ENCODE measurements at regions not wholly inside any gene's neighbourhood (a gene's known extent, or its start where the extent isn't known, plus 50 kb on each side); places are given as distances from the start of the nearest gene placed in this dataset.

DNA sequence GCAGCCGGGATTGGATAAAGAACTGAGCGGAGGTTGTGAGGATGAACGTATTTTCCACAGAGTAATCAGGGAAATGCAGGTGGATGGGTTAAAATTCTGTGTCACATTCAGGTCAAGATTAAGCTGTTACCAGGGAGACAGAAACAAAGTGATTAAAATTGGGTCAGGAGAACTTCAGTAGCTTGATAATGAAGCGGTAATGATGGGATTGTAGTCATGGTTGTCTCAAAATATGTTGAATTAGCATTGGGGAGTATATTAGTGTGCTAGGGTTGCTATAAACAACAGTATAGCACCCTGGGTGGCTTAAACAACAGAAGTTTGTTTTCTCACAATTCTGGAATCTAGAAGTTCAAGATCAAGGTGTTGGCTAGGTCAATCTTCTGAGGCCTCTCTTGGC lies 155.5 kb downstream of the GJA1 start:
- Histone ChIP-seq H3K4me1 (ENCODE audit: insufficient read depth, low read length, poor library complexity, severe bottlenecking) (no peaks in the 10 kb centered on the region), H4K20me1 (ENCODE audit: insufficient read depth, low read length, poor library complexity, severe bottlenecking) (no peaks in the 10 kb centered on the region), H3K79me2 (ENCODE audit: insufficient read depth, low read length) (no peaks in the 10 kb centered on the region), H3K4me2 (ENCODE audit: low read depth, low read length, poor library complexity, severe bottlenecking) (no peak overlapping the region), H3K9me3 (ENCODE audit: insufficient read depth, low read depth, low read length) (no peaks in the 10 kb centered on the region), H3K9me2 (replicated peaks; ENCODE audit: low read depth, low read length) (no peaks in the 10 kb centered on the region), H3K9ac (ENCODE audit: low read depth, low read length, poor library complexity, severe bottlenecking) (no peak overlapping the region), H2AFZ (ENCODE audit: low read length) (no peak overlapping the region), H3K27me3 (ENCODE audit: insufficient read depth, low read length, poor library complexity, severe bottlenecking) (no peaks in the 10 kb centered on the region), H3K4me3 (ENCODE audit: low read length, poor library complexity, severe bottlenecking) (no peak overlapping the region), H3K36me3 (ENCODE audit: insufficient read depth, low read length) (no peaks in the 10 kb centered on the region), H3F3A (ENCODE audit: low read depth) (no peaks in the 10 kb centered on the region)
- TF ChIP-seq, protein P1, sequence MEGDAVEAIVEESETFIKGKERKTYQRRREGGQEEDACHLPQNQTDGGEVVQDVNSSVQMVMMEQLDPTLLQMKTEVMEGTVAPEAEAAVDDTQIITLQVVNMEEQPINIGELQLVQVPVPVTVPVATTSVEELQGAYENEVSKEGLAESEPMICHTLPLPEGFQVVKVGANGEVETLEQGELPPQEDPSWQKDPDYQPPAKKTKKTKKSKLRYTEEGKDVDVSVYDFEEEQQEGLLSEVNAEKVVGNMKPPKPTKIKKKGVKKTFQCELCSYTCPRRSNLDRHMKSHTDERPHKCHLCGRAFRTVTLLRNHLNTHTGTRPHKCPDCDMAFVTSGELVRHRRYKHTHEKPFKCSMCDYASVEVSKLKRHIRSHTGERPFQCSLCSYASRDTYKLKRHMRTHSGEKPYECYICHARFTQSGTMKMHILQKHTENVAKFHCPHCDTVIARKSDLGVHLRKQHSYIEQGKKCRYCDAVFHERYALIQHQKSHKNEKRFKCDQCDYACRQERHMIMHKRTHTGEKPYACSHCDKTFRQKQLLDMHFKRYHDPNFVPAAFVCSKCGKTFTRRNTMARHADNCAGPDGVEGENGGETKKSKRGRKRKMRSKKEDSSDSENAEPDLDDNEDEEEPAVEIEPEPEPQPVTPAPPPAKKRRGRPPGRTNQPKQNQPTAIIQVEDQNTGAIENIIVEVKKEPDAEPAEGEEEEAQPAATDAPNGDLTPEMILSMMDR (conservative IDR thresholded peaks at IDR 0.05; ENCODE audit: low read length): no peak
- TF ChIP-seq EZH2phosphoT487 (IDR thresholded peaks at IDR 0.05; ENCODE audit: borderline replicate concordance): no peak

DNA sequence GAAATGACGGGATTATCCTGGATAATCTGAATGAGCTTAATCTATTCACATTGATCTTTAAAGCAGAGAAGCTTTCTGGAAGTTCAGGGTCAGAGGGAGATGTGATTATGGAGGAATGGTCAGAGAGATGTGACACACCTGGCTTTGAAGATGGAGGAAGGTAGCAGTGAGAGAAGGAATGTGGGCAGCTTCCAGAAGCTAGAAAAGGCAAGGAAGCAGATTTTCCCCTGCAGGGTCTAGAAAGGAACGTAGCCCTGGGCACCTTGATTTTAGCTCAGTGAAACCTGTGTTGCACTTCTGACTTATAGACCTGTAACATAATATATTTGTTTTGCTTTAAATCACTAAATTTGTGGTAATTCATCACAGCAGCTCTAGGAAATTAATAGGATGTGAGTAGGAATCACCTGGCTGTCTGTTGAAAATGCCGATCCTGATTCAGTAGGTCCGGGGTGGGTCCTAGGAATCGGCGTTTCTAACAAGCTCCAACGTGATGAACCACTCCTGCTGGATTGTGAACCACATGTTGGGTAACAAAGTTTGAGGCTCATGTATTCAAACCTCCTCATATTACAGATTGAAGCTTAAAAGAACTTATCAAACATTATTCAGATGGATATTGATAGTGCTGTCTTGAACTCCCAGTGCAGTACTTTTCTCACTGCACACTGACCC lies 157.0 kb downstream of the GJA1 start:
- Histone ChIP-seq H3K36me3 (ENCODE audit: insufficient read depth, low read length) (no peaks in the 10 kb centered on the region), H3K9me2 (replicated peaks; ENCODE audit: low read depth, low read length) (no peaks in the 10 kb centered on the region), H3K9me3 (ENCODE audit: insufficient read depth, low read depth, low read length) (no peaks in the 10 kb centered on the region), H3F3A (ENCODE audit: low read depth) (no peaks in the 10 kb centered on the region), H3K4me1 (ENCODE audit: insufficient read depth, low read length, poor library complexity, severe bottlenecking) (no peaks in the 10 kb centered on the region), H2AFZ (ENCODE audit: low read length) (no peak overlapping the region), H3K9ac (ENCODE audit: low read depth, low read length, poor library complexity, severe bottlenecking) (no peak overlapping the region), H3K79me2 (ENCODE audit: insufficient read depth, low read length) (no peaks in the 10 kb centered on the region), H3K27me3 (ENCODE audit: insufficient read depth, low read length, poor library complexity, severe bottlenecking) (no peaks in the 10 kb centered on the region), H3K4me3 (ENCODE audit: low read length, poor library complexity, severe bottlenecking) (no peak overlapping the region), H4K20me1 (ENCODE audit: insufficient read depth, low read length, poor library complexity, severe bottlenecking) (no peaks in the 10 kb centered on the region), H3K4me2 (ENCODE audit: low read depth, low read length, poor library complexity, severe bottlenecking) (no peak overlapping the region)
- TF ChIP-seq EZH2phosphoT487 (IDR thresholded peaks at IDR 0.05; ENCODE audit: borderline replicate concordance): no peak
- TF ChIP-seq, protein P1 (conservative IDR thresholded peaks at IDR 0.05; ENCODE audit: low read length): no peak

DNA sequence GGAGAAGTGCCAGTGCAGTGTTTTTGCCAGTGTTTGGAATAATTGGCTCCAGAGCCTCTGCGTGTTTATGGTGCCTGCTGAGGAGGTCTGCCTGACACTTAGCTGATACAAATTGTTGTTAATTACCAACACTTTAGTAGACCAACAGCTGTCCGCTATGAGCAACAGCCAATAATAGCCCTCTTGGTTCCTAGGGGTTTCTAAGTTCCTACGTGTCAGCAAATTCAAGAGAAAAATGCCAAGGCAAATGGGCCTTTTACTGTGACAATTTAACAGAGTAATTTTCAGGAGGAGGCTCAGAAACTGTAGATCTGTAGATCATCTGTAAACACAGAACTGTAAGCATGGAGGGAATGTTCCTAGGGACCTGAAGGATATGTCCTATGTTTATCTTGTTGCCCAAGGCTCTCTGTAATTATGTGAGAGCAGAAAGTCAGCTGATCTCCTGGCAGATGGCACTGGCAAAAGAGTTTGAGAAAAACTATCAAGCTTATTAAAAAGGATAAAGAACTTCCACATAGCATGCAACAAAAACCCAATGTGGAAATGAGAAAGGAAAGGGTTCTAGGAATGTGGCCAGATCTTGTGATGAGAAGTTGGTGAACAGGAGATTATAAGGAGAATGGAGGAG lies 157.7 kb downstream of the GJA1 start:
- H4K20me1 ChIP-seq (ENCODE audit: insufficient read depth, low read length, poor library complexity, severe bottlenecking): no peaks in the 10 kb centered on the region
- H3K79me2 ChIP-seq (ENCODE audit: insufficient read depth, low read length): no peaks in the 10 kb centered on the region
- H3F3A ChIP-seq (ENCODE audit: low read depth): no peaks in the 10 kb centered on the region
- no peaks in the 10 kb centered on the region for H3K27me3 ChIP-seq (ENCODE audit: insufficient read depth, low read length, poor library complexity, severe bottlenecking)
- H3K9ac ChIP-seq (ENCODE audit: low read depth, low read length, poor library complexity, severe bottlenecking): no peak overlapping the region
- no peaks in the 10 kb centered on the region for H3K4me1 ChIP-seq (ENCODE audit: insufficient read depth, low read length, poor library complexity, severe bottlenecking)
- no peaks in the 10 kb centered on the region for H3K9me2 ChIP-seq (replicated peaks; ENCODE audit: low read depth, low read length)
- no peak overlapping the region for H3K4me2 ChIP-seq (ENCODE audit: low read depth, low read length, poor library complexity, severe bottlenecking)
- no peaks in the 10 kb centered on the region for H3K9me3 ChIP-seq (ENCODE audit: insufficient read depth, low read depth, low read length)
- H3K36me3 ChIP-seq (ENCODE audit: insufficient read depth, low read length): no peaks in the 10 kb centered on the region
- no peak overlapping the region for H2AFZ ChIP-seq (ENCODE audit: low read length)
- TF ChIP-seq, protein P1 (conservative IDR thresholded peaks at IDR 0.05; ENCODE audit: low read length): no peak
- no peak for TF ChIP-seq EZH2phosphoT487 (IDR thresholded peaks at IDR 0.05; ENCODE audit: borderline replicate concordance)
- no peak overlapping the region for H3K4me3 ChIP-seq (ENCODE audit: low read length, poor library complexity, severe bottlenecking)

Data from Loucy (cell line).